HG02981 (cell line): ENCODE measurements at regions not wholly inside any gene's neighbourhood (a gene's known extent, or its start where the extent isn't known, plus 50 kb on each side); places are given as distances from the start of the nearest gene placed in this dataset.

Experiments
- ATAC-seq: cut with Tn5 transposase; IDR thresholded peaks from one replicate; pipeline ENCODE4 v1.9.1; 2021; ENCODE audit warnings: mild to moderate bottlenecking, moderate library complexity; ENCODE audit not compliant: unreplicated experiment

DNA sequence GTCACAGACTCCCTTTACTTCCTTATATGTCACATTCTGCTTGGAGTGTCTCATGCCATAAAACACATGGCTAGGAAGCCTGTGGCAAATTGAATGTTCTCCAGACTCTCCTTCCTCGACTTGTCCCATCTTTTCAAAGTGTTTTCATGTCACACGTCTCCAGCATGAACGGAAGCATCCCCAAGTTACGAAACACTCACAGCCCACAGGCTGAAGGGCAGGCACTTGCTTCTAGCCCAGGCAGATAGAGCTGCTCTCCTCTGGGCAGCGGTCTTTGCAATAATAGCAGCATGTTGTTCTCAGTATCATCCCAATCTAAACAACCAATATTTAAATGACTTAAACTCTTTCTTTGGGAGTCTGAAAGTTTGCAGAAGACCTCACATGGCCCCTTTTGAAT, 85.3 kb upstream of the ADAMTS9 start:
- no peak for ATAC-seq

DNA sequence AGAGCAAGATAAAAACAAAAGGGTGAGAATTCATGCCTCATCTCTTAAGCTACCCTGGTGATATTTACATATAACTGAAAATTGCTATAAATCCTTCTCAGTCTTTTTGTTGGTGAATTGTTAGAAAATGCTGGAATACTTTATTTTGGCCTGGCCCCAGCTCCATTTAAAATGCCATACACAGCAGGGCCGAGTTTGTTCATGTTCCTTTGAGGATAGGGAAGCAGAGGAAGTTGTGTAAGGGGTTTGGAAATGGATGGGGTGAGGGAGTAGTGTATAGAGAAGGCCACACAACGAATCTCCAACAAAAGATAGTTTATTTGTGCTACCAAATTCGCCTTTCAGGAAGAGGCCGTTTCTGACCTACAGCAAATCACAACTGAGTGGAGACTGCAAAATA, 78.6 kb upstream of the ADAMTS9 start:
- no peak for ATAC-seq

GRCh38 chr3:64765947-64766346, 78.1 kb upstream of the ADAMTS9 start:
- no peak for ATAC-seq

- ATAC-seq: no peak
Observed at GRCh38 chr3:64764386-64764929, 76.7 kb upstream of the ADAMTS9 start.

GRCh38 chr3:64763980-64764379, 76.2 kb upstream of the ADAMTS9 start:
- ATAC-seq: no peak

- ATAC-seq: no peak
Observed at GRCh38 chr3:64761729-64762128, 73.9 kb upstream of the ADAMTS9 start.

DNA sequence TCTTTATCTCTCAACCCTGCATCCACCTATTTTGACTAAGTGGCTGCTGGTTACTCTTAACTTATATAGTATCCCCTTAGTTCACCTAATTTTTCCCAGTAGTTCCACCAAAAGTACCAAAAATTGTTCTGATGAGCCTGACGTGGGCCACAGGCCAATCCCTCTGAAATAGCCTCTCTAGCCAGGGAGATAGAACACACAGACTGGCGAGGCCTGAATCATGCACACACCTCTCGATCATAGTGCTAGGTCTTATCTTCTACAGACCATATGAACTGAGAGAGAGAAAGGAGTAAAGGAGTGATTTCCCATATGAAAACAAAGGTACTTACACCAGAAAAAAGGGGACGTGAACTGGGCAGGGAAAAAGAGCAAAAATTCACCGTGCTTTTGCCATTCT, 72.5 kb upstream of the ADAMTS9 start:
- no peak for ATAC-seq

DNA sequence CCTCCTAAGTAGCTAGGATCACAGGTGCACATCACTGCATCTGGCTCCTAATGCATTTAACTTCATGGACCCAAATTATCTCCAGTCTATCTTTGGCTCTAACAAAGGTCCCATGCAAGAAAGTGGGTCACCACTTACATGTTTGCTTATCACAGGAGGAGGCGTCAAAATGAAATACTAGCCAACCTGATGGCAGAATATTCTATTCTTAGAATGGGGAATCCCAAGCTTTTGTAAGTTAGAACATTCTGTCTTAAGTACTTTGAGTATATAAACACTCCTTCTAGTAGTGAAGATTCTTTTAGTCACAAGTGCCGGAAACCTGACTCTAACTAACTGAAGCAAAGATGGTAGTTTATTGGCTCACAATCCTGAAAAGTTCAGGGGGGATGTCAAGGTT, 72.0 kb upstream of the ADAMTS9 start:
- no peak for ATAC-seq

- no peak for ATAC-seq
Observed at GRCh38 chr3:64756398-64756986, 68.7 kb upstream of the ADAMTS9 start.

GRCh38 chr3:64748244-64748904, 60.6 kb upstream of the ADAMTS9 start:
- no peak for ATAC-seq

DNA sequence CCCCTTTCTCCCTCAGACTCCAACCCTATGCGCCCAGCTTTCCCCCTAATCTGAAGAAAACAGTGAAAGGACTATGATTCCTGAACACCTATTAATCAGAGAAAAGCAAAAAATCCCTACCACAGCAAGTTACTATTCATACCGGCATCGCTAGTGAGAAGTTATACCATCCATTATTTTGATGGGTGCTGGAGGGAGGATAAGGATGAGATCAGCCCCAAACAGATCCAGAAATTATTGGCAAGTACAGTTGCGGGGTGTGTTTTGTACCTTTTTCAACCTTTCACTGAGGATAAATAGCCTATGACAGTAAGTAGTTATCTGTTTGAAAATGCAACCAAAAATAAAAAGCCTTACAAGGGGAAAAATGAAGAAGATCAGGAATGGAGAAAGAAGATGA, 59.9 kb upstream of the ADAMTS9 start:
- no peak for ATAC-seq

GRCh38 chr3:64743887-64744243, 56.1 kb upstream of the ADAMTS9 start:
- ATAC-seq: no peak

DNA sequence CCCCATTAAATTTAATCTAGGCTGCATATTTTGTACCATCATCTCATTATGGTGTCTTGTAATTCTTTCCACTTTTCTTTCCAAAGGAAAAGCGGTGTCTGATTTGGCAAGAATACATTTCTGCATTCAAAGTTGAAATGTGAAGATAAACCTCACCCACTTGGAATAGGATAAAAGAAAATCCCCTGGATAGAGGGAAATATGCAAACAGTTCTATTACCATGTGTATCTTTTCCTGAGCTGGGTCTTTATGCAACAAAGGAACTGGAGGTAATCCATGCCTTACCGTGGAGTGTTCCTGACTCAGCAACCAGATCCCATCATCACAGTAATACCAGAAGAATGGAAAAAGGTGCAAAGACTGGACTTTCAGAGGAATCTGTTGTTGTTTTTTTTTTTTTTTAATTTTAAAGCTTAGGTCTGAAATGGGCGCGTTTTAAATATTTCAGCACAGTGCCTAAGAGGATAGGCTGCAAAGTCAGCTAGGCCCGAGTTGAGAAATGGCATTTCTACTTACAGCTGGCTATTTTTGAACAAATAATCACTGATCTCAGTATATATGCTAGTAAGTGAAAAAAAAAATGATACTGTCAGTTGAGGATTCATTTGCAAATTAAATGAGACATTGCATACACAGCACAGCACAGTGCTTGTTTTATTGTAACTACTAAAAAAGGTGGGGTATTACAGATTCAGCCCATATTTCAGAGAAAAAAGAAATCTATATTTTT, 55.5 kb upstream of the ADAMTS9 start:
- ATAC-seq: no peak

- no peak for ATAC-seq
Observed at GRCh38 chr3:64741341-64741740, 53.5 kb upstream of the ADAMTS9 start.

- ATAC-seq: no peak
Observed at GRCh38 chr3:64739971-64740631, 52.3 kb upstream of the ADAMTS9 start.
